ENCODE measurements at regions not wholly inside any gene's neighbourhood (a gene's known extent, or its start where the extent isn't known, plus 50 kb on each side); places are given as distances from the start of the nearest gene placed in this dataset.
"Not testable (repeated sequence)": the region's sequence is repeated elsewhere in the genome, so short reads cannot be mapped to it uniquely, and the experiment has no call there.

- intact Hi-C loops (cut with DNase I) = no loop called here
- DNase-seq (ENCODE audit: low spot score) = no peak
Measured at GRCh38 chr10:20443094-20443493, 454.0 kb downstream of the NEBL start.

- intact Hi-C loops (cut with DNase I) = no loop called here
- DNase-seq (ENCODE audit: low spot score) = no peak
Measured at GRCh38 chr10:20429742-20430141, 467.4 kb downstream of the NEBL start.

GRCh38 chr10:20427821-20428220, 469.3 kb downstream of the NEBL start:
- intact Hi-C loops (cut with DNase I) = no loop called here
- DNase-seq (ENCODE audit: low spot score) = no peak

DNA sequence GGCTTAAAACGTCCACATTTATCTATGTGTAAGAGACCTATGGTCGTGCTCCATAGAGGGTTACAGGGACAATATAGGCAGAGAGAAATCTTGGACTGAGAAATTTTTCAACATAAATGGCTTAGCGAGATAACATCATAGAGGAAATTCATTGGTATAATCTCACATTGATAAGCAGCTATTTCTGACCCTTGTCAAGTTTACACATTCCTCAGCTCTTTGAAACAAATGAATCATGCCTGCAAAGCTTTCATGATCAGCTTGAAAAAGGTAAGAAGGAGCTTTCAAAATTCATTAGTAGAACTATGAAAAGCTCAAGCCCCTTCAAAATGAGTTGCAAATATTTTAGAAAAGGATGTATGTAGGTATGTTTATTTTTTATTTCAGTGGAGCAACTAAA, 478.8 kb downstream of the NEBL start:
- no peak for DNase-seq (ENCODE audit: low spot score)
- intact Hi-C loops (cut with DNase I) = no loop called here

DNA sequence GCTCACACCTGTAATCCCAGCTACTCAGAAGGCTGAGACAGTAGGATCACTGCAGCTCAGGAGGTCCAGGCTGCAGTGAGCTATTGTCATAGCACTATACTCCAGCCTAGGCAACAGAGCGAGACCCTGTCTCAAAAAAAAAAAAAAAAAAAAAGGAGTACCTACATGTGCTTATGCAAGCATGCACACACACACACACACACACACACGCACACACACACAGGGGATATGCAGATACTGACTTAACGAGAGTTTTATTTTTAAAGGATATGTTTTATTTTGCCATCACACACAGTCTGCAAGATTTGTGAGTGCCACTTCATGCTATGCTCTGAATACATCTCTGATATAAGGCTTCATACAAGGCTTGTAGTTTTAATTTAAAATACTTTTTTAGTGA, 479.3 kb downstream of the NEBL start:
- DNase-seq (ENCODE audit: low spot score) = no peak
- intact Hi-C loops (cut with DNase I) = no loop called here

GRCh38 chr10:20415684-20416083, 481.4 kb downstream of the NEBL start:
- DNase-seq (ENCODE audit: low spot score) = no peak
- intact Hi-C loops (cut with DNase I) = no loop called here

DNA sequence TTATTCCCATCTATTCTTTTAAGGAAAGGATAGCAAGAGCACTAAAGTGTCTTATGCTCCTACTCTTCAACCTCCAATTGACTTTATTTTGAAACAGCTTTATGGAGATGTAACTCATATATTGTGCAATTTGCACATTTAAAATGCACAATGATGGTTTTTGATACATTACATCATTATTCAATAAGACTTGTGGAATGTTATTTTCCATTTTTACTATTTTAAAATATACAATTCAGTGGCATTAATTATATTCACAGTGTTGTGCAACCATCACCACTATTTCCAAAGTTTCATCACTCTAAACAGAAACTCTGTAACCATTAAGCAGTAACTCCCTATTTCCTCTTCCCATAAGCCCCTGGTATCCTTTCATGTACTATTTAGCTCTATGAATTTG, 489.8 kb downstream of the NEBL start:
- intact Hi-C loops (cut with DNase I) = no loop called here

DNA sequence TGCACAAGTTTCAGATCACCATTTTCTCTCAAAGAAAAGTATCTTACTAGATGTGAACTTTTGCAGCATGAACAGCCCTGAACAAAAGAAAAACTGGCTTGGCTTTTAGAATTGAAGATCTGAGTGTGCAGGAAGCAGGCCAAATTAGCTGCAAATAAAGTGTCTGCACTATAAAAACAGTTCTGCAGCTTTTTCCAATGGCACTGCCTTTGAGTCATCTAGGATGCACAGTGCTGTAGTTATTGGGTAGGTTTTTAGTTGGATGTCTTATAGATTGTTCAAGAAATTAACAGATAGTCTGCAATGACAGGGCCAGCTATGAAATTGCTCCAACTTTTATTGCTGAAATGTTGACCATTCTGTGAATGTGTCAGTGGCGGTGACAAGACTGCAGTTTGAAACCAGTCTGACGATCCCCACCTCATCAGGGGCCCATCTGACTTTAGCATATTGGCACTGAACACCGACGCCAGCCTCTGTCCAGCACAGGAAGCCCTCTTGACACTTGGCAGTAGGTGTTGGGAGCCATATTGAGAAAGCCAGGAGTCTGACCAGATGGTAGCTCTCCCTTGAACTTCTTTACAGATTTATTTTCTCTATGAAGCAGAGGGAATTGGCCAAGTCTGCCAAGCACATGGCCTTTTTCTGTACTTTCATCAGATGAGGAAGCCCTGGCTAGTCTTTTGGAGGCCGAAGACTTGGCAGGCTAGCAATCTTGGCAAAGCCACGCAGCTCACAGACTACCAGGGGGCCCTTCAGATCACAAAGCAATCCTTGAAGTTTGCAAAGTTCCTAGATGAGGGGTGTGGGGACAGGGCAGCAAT, 490.6 kb downstream of the NEBL start:
- intact Hi-C loops (cut with DNase I) = no loop called here
- DNase-seq (ENCODE audit: low spot score) = no peak

More for the DNA sequence above, 489.8 kb downstream of the NEBL start:
- no peak for DNase-seq (ENCODE audit: low spot score)

DNA sequence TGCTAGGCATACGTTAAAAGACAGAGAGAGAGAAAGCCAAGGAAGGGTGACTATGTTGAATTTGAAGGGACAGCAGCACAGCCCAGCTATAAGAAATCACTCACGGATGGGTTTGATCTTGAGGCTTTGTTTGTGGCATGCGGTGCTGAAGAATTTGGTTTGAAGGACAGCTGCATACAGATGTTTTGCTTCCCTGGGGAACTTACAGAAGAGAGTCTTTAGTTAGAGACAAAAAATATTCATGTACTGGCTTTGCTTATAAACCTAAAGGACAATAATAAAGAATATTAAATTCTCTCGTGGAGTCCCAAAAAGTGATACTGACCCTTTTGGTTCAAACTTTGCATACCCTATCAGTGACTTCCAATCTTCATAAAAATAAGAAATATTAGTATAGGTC, 491.4 kb downstream of the NEBL start:
- intact Hi-C loops (cut with DNase I) = no loop called here
- DNase-seq (ENCODE audit: low spot score) = no peak

GRCh38 chr10:20405050-20405449, 492.1 kb downstream of the NEBL start:
- intact Hi-C loops (cut with DNase I) = no loop called here
- no peak for DNase-seq (ENCODE audit: low spot score)

DNA sequence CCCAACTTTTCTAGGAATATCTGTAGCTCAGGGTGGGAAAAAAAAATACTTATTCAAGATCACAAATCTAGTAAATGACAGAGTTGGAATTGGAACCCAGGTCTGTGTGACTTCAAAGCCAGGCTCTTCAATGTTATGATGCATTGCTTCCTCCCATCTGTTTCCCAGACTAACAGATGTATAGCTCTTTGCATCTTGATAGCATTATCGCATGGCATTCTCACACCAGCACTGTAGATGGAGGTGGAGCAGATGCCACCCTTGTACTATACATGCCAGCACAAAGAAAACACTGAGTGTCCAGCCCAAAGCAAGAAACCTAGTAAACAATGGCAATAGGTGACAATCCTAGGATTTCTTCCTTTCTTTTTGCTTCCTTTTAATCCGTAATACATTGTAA, 497.3 kb downstream of the NEBL start:
- intact Hi-C loops (cut with DNase I) = no loop called here
- no peak for DNase-seq (ENCODE audit: low spot score)

- intact Hi-C loops (cut with DNase I) = no loop called here
- DNase-seq (ENCODE audit: low spot score) = no peak
Measured at GRCh38 chr10:20396701-20397100, 500.4 kb downstream of the NEBL start.

DNA sequence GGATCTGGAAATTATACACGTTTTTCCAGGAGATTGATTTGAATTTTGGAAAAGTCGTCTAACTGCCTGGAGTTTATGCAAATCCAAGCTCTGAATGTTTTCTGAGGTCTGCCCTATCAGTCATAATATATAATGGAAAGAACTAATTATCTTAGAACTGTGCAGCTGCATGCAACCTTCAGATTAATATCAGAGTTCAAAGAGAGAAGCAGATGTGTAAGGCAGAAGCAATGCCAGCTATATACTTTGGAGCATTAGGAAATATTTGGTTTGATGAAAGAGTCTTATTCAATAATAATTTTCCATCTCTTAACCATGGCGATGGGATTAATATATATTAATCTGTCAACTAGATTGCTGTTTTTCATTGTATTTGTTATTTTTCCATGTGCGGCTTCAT, 500.9 kb downstream of the NEBL start:
- no peak for DNase-seq (ENCODE audit: low spot score)
- intact Hi-C loops (cut with DNase I) = no loop called here

DNA sequence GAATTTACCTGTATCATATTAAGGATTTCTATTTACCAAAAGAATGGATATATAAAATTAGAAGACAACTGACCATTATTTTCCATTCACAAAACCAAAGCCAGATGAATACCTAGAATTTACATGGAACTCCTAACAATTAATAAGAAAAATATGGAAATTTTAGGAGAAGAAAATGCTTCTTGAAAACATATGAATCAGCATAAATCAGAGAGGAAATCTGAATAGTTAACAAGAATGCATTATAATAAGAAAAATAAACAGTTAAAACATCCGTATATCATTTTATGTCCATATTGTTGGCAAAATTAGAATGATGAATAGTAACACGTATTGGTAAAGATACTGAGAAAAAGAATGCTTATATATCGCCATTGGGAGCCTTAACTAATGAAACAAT, 505.5 kb downstream of the NEBL start:
- intact Hi-C loops (cut with DNase I) = no loop called here
- DNase-seq (ENCODE audit: low spot score) = no peak

DNA sequence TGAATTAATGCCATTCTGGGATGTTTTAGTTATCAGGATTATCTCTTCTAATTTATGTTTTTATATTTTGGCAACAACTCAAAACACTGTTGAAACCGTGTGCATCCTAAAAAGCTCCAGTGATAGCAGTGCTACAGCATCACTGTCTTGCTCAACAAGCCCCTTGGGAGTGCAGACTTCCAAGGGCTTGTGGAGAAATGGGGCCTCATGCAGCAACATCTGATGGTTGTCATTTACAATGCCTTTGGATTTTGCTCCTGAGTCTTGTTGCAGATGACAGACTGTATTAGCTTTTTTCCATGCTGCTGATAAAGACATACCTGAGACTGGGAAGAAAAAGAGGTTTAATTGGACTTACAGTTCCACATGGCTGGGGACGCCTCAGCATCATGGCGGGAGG, 515.4 kb downstream of the NEBL start:
- intact Hi-C loops (cut with DNase I) = no loop called here
- no peak for DNase-seq (ENCODE audit: low spot score)

DNA sequence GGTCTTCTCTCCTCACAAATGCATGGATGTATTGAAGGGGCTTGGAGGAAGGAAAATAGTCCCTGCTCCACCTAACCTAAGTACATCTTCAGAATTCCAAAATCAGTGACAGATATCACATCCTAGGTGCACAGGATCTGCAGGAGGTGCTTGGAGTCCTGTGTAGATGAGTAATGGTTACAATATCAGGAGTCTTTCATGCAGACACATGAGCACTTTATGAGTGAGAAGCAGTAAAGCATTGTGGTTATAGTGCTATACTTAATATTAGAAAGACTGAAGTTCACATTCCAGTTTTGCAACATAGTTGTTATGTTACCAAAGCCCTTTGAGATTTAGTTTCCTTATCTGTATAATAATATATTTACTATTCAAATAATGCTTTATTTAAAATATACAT, 516.7 kb downstream of the NEBL start:
- intact Hi-C loops (cut with DNase I) = no loop called here
- no peak for DNase-seq (ENCODE audit: low spot score)

DNA sequence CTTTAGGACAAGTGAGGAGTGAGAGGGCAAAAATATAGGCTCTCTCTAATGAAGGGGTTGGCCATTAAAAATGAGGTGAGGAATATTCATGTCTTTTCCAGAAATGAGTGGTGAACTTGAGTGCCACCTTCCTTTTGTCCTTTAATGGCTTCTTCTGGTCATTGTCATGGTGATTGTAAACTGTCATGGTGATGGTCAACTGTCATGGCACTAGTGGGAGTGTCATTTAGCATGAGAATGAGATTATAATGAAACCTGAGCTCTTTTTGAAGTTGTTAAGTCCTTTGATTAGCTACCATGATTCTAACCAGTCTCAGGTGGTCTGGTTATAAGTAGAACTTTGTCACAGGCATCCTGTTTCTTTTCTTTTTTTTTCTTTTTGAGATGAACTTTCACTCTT, 524.4 kb downstream of the NEBL start:
- intact Hi-C loops (cut with DNase I) = no loop called here

DNA sequence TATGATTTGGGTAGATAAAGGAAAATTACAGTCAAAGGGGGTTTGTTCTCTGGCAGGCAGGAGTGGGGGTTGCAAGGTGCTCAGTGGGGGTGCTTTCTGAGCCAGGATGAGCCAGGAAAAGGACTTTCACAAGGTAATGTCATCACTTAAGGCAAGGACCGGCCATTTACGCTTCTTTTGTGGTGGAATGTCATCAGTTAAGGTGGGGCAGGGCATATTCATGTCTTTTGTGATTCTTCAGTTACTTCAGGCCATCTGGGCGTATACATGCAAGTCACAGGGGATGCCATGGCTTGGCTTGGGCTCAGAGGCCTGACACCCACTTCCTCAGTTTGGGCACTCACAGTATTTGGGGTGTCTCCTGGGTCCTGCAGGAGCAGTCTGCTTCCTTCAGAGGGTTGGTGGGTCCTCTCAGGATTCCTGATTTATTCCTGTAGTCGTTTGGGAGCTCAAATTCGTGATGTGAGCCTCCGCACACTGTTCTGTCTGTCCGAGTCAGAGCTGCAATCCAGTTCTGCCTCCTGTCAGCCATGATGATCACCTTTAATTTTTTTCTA, 526.1 kb downstream of the NEBL start:
- DNase-seq (ENCODE audit: low spot score); intact Hi-C loops (cut with DNase I): not testable (repeated sequence)

More for the DNA sequence above, 524.4 kb downstream of the NEBL start:
- no peak for DNase-seq (ENCODE audit: low spot score)

DNA sequence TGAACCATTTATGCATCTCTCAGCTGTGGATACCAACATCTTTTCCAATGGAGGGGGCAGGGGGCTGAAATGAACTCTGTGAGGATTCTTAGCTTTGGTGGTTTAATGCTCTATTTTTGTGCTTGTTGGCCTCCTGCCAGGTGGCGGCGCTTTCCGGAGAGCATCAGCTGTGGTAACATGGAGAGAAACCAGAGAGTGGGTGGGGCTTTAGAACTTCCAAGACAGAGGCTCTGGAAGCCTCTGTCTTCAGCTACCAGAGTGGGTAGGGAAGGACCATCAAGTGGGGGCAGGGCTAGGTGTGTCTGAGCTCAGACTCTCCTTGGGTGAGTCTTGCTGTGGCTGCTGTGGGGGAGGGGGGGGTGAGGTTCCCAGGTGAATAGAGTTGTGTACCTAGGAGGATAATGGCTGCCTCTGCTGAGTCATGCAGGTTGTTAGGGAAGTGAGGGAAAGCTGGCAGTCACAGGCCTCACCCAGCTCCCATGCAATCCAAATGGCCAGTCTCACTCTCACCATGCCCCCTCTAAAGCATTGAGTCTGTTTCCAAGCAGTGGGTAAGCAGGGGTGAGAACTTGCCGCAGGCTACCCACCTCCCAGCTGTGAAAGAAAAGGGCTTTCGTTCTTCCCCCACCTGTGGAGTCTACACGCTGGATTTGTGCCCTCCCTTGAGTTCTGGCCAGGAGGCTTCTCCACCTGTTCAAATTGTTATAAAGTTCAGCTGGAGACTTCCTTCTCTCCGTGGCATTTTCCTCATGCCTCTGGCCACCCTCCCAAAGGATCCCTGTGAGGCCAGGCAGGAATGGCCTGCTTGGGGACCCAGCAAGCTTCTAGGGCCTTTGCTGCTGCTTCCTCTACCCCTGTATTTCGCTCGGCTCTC, 527.0 kb downstream of the NEBL start:
- DNase-seq (ENCODE audit: low spot score) = no peak
- intact Hi-C loops (cut with DNase I) = no loop called here

- no peak for DNase-seq (ENCODE audit: low spot score)
- intact Hi-C loops (cut with DNase I) = no loop called here
Measured at GRCh38 chr10:20363684-20364083, 533.4 kb downstream of the NEBL start.

All from posterior vena cava (tissue), 2 donors.